Retinal pigment epithelial cell (primary cell): ENCODE measurements at regions not wholly inside any gene's neighbourhood (a gene's known extent, or its start where the extent isn't known, plus 50 kb on each side); places are given as distances from the start of the nearest gene placed in this dataset.

Experiments used
- DNase-seq: peaks from one replicate; pipeline ENCODE4 v3.0.0-alpha.2; 2010; ENCODE audit warnings: low read depth
- H3K4me3 ChIP-seq: 2 replicates; pipeline ENCODE4 v1.5.1; 2011; ENCODE audit warnings: mild to moderate bottlenecking, low read length, control low read depth, moderate library complexity
- CTCF ChIP-seq: conservative IDR thresholded peaks from 2 replicates; pipeline ENCODE4 v1.5.1; 2011; ENCODE audit warnings: low read depth, low read length, control low read depth, inconsistent platforms

GRCh38 chrX:10030570-10030969 lies 63.4 kb downstream of the CLDN34 start:
- TF ChIP-seq CTCF: no peak
- no peak overlapping the region for H3K4me3 ChIP-seq
- DNase-seq: no peak

GRCh38 chrX:10031746-10032145 lies 64.6 kb downstream of the CLDN34 start:
- no peak for TF ChIP-seq CTCF
- DNase-seq: no peak
- H3K4me3 ChIP-seq: no peak overlapping the region

GRCh38 chrX:10032147-10032546 lies 65.0 kb downstream of the CLDN34 start:
- no peak overlapping the region for H3K4me3 ChIP-seq
- TF ChIP-seq CTCF: no peak
- no peak for DNase-seq

- TF ChIP-seq CTCF: no peak
- no peak for DNase-seq
- no peak overlapping the region for H3K4me3 ChIP-seq
Observed at GRCh38 chrX:10033375-10034007, 66.3 kb downstream of the CLDN34 start.

- DNase-seq: no peak
- TF ChIP-seq CTCF: no peak
- no peak overlapping the region for H3K4me3 ChIP-seq
Observed at GRCh38 chrX:10034740-10035260, 67.6 kb downstream of the CLDN34 start.

GRCh38 chrX:10038585-10038984 lies 71.4 kb downstream of the CLDN34 start:
- TF ChIP-seq CTCF: no peak
- no peak overlapping the region for H3K4me3 ChIP-seq
- DNase-seq: no peak

- no peak for TF ChIP-seq CTCF
- no peak overlapping the region for H3K4me3 ChIP-seq
- no peak for DNase-seq
Observed at GRCh38 chrX:10039821-10040793, 72.9 kb downstream of the CLDN34 start.
